ENCODE measurements at regions not wholly inside any gene's neighbourhood (a gene's known extent, or its start where the extent isn't known, plus 50 kb on each side); places are given as distances from the start of the nearest gene placed in this dataset.

- TF ChIP-seq CTCF (IDR thresholded peaks at IDR 0.05; ENCODE audit: low read depth, low read length, missing input control) (no peak), GABPA (IDR thresholded peaks at IDR 0.05 in 1 of 2, conservative IDR thresholded peaks at IDR 0.05 in 1 of 2) (no peak), REST (IDR thresholded peaks at IDR 0.05) (no peak), TAF1 (conservative IDR thresholded peaks at IDR 0.05) (no peak), EGR1 (IDR thresholded peaks at IDR 0.05; ENCODE audit: low read depth in 2 of 2) (no peak), YY1 (IDR thresholded peaks at IDR 0.05) (no peak)
Observed at GRCh38 chr12:3438401-3438800, 52.6 kb upstream of the PRMT8 start.
